H9 (cell line): ENCODE measurements at regions not wholly inside any gene's neighbourhood (a gene's known extent, or its start where the extent isn't known, plus 50 kb on each side); places are given as distances from the start of the nearest gene placed in this dataset.

Experiments
- DNase-seq: peaks from one replicate; pipeline ENCODE4 v3.0.0-alpha.2; 2017
- H2AFZ ChIP-seq: one replicate; pipeline ENCODE4 v1.6.1; 2013; ENCODE audit warnings: mild to moderate bottlenecking, low read length, control low read depth, moderate library complexity
- H2AK5ac ChIP-seq: 2 replicates; pipeline ENCODE4 v1.6.1; 2013; ENCODE audit warnings: low read length, control low read depth, mixed read lengths; ENCODE audit not compliant: insufficient read length
- H2BK120ac ChIP-seq: one replicate; pipeline ENCODE4 v1.6.1; 2013; ENCODE audit warnings: low read depth, mild to moderate bottlenecking, low read length, control low read depth, inconsistent platforms; ENCODE audit not compliant: poor library complexity, severe bottlenecking
- H2BK12ac ChIP-seq: 2 replicates; pipeline ENCODE4 v1.6.1; 2013; ENCODE audit warnings: low read length, control low read depth, mixed read lengths, low read depth; ENCODE audit not compliant: insufficient read length
- H2BK15ac ChIP-seq: 2 replicates; pipeline ENCODE4 v1.6.1; 2013; ENCODE audit warnings: low read depth, low read length, control low read depth
- H2BK20ac ChIP-seq: one replicate; pipeline ENCODE4 v1.6.1; 2013; ENCODE audit warnings: low read depth, mild to moderate bottlenecking, low read length, control low read depth, inconsistent platforms; ENCODE audit not compliant: poor library complexity, severe bottlenecking
- H2BK5ac ChIP-seq: 2 replicates; pipeline ENCODE4 v1.6.1; 2013; ENCODE audit warnings: low read length, control low read depth, mixed read lengths; ENCODE audit not compliant: insufficient read length
- H3K14ac ChIP-seq: 2 replicates; pipeline ENCODE4 v1.6.1; 2013; ENCODE audit warnings: low read length, control low read depth; ENCODE audit not compliant: insufficient read depth
- H3K18ac ChIP-seq: 2 replicates; pipeline ENCODE4 v1.6.1; 2013; ENCODE audit warnings: low read depth, mild to moderate bottlenecking, mixed read lengths, low read length, control low read depth; ENCODE audit not compliant: insufficient read length
- H3K23ac ChIP-seq: 2 replicates; pipeline ENCODE4 v1.6.1; 2013; ENCODE audit warnings: low read length, control low read depth, mixed read lengths, low read depth; ENCODE audit not compliant: insufficient read length
- H3K23me2 ChIP-seq: 2 replicates; pipeline ENCODE4 v1.6.1; 2013; ENCODE audit warnings: low read depth, mild to moderate bottlenecking, mixed read lengths, low read length, control low read depth; ENCODE audit not compliant: insufficient read length, poor library complexity, severe bottlenecking
- H3K27ac ChIP-seq: 2 replicates; pipeline ENCODE4 v1.5.1; 2013; ENCODE audit warnings: low read length, control low read depth, mixed read lengths, low read depth; ENCODE audit not compliant: insufficient read length
- H3K27me3 ChIP-seq: 2 replicates; pipeline ENCODE4 v1.6.1; 2013; ENCODE audit warnings: low read length, control low read depth, inconsistent platforms; ENCODE audit not compliant: insufficient read depth
- H3K4ac ChIP-seq: 2 replicates; pipeline ENCODE4 v1.6.1; 2013; ENCODE audit warnings: low read depth, mild to moderate bottlenecking, control low read depth, inconsistent platforms, low read length, moderate library complexity
- H3K4me1 ChIP-seq: 2 replicates; pipeline ENCODE4 v1.6.1; 2013; ENCODE audit warnings: low read length, control low read depth, inconsistent platforms; ENCODE audit not compliant: insufficient read depth
- H3K4me2 ChIP-seq: 2 replicates; pipeline ENCODE4 v1.6.1; 2013; ENCODE audit warnings: low read length, control low read depth, mixed read lengths; ENCODE audit not compliant: insufficient read length, insufficient read depth
- H3K56ac ChIP-seq: 2 replicates; pipeline ENCODE4 v1.6.1; 2013; ENCODE audit warnings: low read depth, mild to moderate bottlenecking, mixed read lengths, low read length, control low read depth; ENCODE audit not compliant: insufficient read length
- H3K79me1 ChIP-seq: 2 replicates; pipeline ENCODE4 v1.6.1; 2013; ENCODE audit warnings: low read depth, mild to moderate bottlenecking, moderate library complexity, low read length, control low read depth, inconsistent platforms; ENCODE audit not compliant: insufficient read depth, poor library complexity, severe bottlenecking
- H3K79me2 ChIP-seq: 2 replicates; pipeline ENCODE4 v1.6.1; 2013; ENCODE audit warnings: low read length, control low read depth, inconsistent platforms; ENCODE audit not compliant: insufficient read depth
- H3K9ac ChIP-seq: 2 replicates; pipeline ENCODE4 v1.6.1; 2013; ENCODE audit warnings: low read length, control low read depth, mixed read lengths; ENCODE audit not compliant: insufficient read length; ENCODE audit errors: extremely low read depth
- H3K9me3 ChIP-seq: one replicate; pipeline ENCODE4 v1.6.1; 2013; ENCODE audit warnings: low read depth, low read length, inconsistent platforms; ENCODE audit not compliant: control insufficient read depth
- H3T11ph ChIP-seq: one replicate; pipeline ENCODE4 v1.6.1; 2013; ENCODE audit warnings: mild to moderate bottlenecking, low read length, control low read depth, inconsistent platforms
- H4K20me1 ChIP-seq: one replicate; pipeline ENCODE4 v1.6.1; 2013; ENCODE audit not compliant: control insufficient read depth, insufficient read length, insufficient read depth
- H4K5ac ChIP-seq: 2 replicates; pipeline ENCODE4 v1.6.1; 2013; ENCODE audit warnings: low read depth, mild to moderate bottlenecking, mixed read lengths, low read length, control low read depth; ENCODE audit not compliant: insufficient read length
- H4K8ac ChIP-seq: replicated peaks from 2 replicates; pipeline ENCODE4 v1.6.1; 2013; ENCODE audit warnings: low read length, control low read depth, mixed read lengths, low read depth; ENCODE audit not compliant: insufficient read length
- H4K91ac ChIP-seq: 2 replicates; pipeline ENCODE4 v1.6.1; 2013; ENCODE audit warnings: low read depth, mild to moderate bottlenecking, moderate library complexity, mixed read lengths, low read length, control low read depth; ENCODE audit not compliant: insufficient read length
- H3K27ac Mint-ChIP-seq, 3 experiments: 2 replicates in 2 of 3; 3 replicates in 1 of 3; pipeline ENCODE4 v1.8.0; 2020 to 2021; ENCODE audit warnings: mixed read lengths in 3 of 3, mild to moderate bottlenecking in 1 of 3, moderate library complexity in 1 of 3
- H3K27me3 Mint-ChIP-seq: 2 replicates; pipeline ENCODE4 v1.8.0; 2021; ENCODE audit warnings: low read depth, mild to moderate bottlenecking, moderate library complexity, mixed read lengths
- H3K36me3 Mint-ChIP-seq, 3 experiments: 2 replicates in 2 of 3; 3 replicates in 1 of 3; pipeline ENCODE4 v1.8.0; 2020 to 2021; ENCODE audit warnings: low read depth in 3 of 3, mixed read lengths in 3 of 3; ENCODE audit not compliant: insufficient read depth in 1 of 3
- H3K4me1 Mint-ChIP-seq, 2 experiments: 2 replicates each; pipeline ENCODE4 v1.8.0; 2020; ENCODE audit warnings: mixed read lengths in 2 of 2
- H3K4me3 Mint-ChIP-seq, 2 experiments: 2 replicates in 1 of 2; 3 replicates in 1 of 2; pipeline ENCODE4 v1.8.0; 2020 to 2021; ENCODE audit warnings: mild to moderate bottlenecking in 2 of 2, mixed read lengths in 2 of 2, moderate library complexity in 1 of 2
- H3K9me3 Mint-ChIP-seq, 2 experiments: 2 replicates in 1 of 2; 3 replicates in 1 of 2; pipeline ENCODE4 v1.8.0; 2020; ENCODE audit warnings: mild to moderate bottlenecking in 2 of 2, mixed read lengths in 2 of 2, moderate library complexity in 1 of 2
- WGBS: extraction: QIAGEN DNeasy Blood & Tissue Kit; methylation state at CpG from one replicate; pipeline ENCODE4 v1.1.7; 2013; ENCODE audit warnings: missing lambda C conversion rate, low lambda C conversion rate, mixed read lengths; ENCODE audit not compliant: insufficient read length; ENCODE audit errors: extremely low coverage; 5-methylcytosine and 5-hydroxymethylcytosine counted together
- TF ChIP-seq, protein P1 (sequence below): fragments of 200-600 bp; sonication (generic); conservative IDR thresholded peaks from 3 replicates; pipeline ENCODE4 v1.8.0; 2021; ENCODE audit warnings: antibody characterized with exemption, mild to moderate bottlenecking

GRCh38 chr15:96237002-96237401 is 93.5 kb upstream of the NR2F2 start:
- Histone ChIP-seq H3K4me1 (no peaks in the 10 kb centered on the region), H2AFZ (no peak overlapping the region), H3K27me3 (no peaks in the 10 kb centered on the region), H2BK5ac (no peak overlapping the region), H3K56ac (no peak overlapping the region), H3K18ac (no peak overlapping the region), H4K8ac (no peak overlapping the region), H4K91ac (no peak overlapping the region), H3K4ac (no peak overlapping the region), H3K79me1 (no peaks in the 10 kb centered on the region), H2BK15ac (no peak overlapping the region), H3K27ac (no peak overlapping the region), H4K20me1 (no peaks in the 10 kb centered on the region), H3K4me2 (no peak overlapping the region), H3K23ac (no peak overlapping the region), H3K14ac (no peak overlapping the region), H3T11ph (no peak overlapping the region), H2BK20ac (no peak overlapping the region), H3K23me2 (no peaks in the 10 kb centered on the region), H2AK5ac (no peak overlapping the region), H3K79me2 (no peaks in the 10 kb centered on the region), H3K9me3 (no peaks in the 10 kb centered on the region), H3K9ac (no peak overlapping the region), H2BK120ac (no peak overlapping the region), H4K5ac (no peak overlapping the region), H2BK12ac (no peak overlapping the region)
- Mint-ChIP-seq H3K27me3 (peaks cover 2% of the 10 kb centered on the region; the same call in 1 of the 2 replicates), H3K36me3 (no peaks in the 10 kb centered on the region), H3K4me3 (no peak overlapping the region), H3K9me3 (no peaks in the 10 kb centered on the region; a peak in 1 of 5 replicates), H3K27ac (no peak overlapping the region), H3K4me1 (peaks cover 5 to 6% of the 10 kb centered on the region in 2 experiments; a peak in 3 of 4 replicates)
- TF ChIP-seq, protein P1, sequence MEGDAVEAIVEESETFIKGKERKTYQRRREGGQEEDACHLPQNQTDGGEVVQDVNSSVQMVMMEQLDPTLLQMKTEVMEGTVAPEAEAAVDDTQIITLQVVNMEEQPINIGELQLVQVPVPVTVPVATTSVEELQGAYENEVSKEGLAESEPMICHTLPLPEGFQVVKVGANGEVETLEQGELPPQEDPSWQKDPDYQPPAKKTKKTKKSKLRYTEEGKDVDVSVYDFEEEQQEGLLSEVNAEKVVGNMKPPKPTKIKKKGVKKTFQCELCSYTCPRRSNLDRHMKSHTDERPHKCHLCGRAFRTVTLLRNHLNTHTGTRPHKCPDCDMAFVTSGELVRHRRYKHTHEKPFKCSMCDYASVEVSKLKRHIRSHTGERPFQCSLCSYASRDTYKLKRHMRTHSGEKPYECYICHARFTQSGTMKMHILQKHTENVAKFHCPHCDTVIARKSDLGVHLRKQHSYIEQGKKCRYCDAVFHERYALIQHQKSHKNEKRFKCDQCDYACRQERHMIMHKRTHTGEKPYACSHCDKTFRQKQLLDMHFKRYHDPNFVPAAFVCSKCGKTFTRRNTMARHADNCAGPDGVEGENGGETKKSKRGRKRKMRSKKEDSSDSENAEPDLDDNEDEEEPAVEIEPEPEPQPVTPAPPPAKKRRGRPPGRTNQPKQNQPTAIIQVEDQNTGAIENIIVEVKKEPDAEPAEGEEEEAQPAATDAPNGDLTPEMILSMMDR, result no peak
- WGBS, result no CpG with 5 or more reads among the region's 1 CpG
- DNase-seq, result no peak
